CD4-positive, alpha-beta T cell (primary cell): ENCODE measurements at regions not wholly inside any gene's neighbourhood (a gene's known extent, or its start where the extent isn't known, plus 50 kb on each side); places are given as distances from the start of the nearest gene placed in this dataset.

Experiments
- ATAC-seq: fragments of 200-7000 bp; cut with Tn5 transposase; one replicate; pipeline ENCODE4 v1.10.0; 2022; ENCODE audit warnings: mild to moderate bottlenecking; ENCODE audit not compliant: poor library complexity
- CTCF ChIA-PET: fragments of 350-600 bp; sonication (Branson Sonifier 250); formaldehyde crosslinking; loops from one replicate; lab custom pipeline; 2021; ENCODE audit warnings: antibody characterized with exemption, inconsistent platforms; lab: Charles Lee
- POLR2A ChIA-PET: fragments of 350-600 bp; sonication (Branson Sonifier 250); formaldehyde crosslinking; loops from one replicate; lab custom pipeline; 2021; ENCODE audit warnings: antibody characterized with exemption, inconsistent platforms; lab: Charles Lee
- DNase-seq, 14 experiments: peaks; one replicate each; pipeline ENCODE4 v3.0.0-alpha.2; 2013 to 2020; ENCODE audit warnings: mixed read lengths in 2 of 14
- H3K27ac ChIP-seq, 2 donors: one replicate each; pipeline versions ENCODE4 v1.5.1 to v1.7.0; 2013; ENCODE audit warnings: low read length in 2 of 2, low read depth in 1 of 2, mild to moderate bottlenecking in 1 of 2
- H3K27me3 ChIP-seq, 2 experiments: 1 replicate in 1 of 2; 2 replicates in 1 of 2; pipeline versions ENCODE4 v1.6.1 to v1.7.0; 2013; ENCODE audit warnings: low read length in 2 of 2, control low read depth in 1 of 2, mild to moderate bottlenecking in 1 of 2, moderate library complexity in 1 of 2; ENCODE audit not compliant: insufficient read depth in 2 of 2, control insufficient read depth in 1 of 2
- H3K36me3 ChIP-seq: one replicate; pipeline ENCODE4 v1.6.1; 2013; ENCODE audit warnings: low read length, control low read depth; ENCODE audit not compliant: insufficient read depth
- H3K4me1 ChIP-seq: one replicate; pipeline ENCODE4 v1.6.1; 2013; ENCODE audit warnings: low read length, control low read depth; ENCODE audit not compliant: insufficient read depth
- H3K4me3 ChIP-seq: one replicate; pipeline ENCODE4 v1.5.1; 2013; ENCODE audit warnings: mild to moderate bottlenecking, low read length, moderate library complexity
- H3K9me3 ChIP-seq, 2 experiments: 1 replicate in 1 of 2; 2 replicates in 1 of 2; pipeline versions ENCODE4 v1.6.1 to v1.7.0; 2013; ENCODE audit warnings: low read length in 2 of 2, mild to moderate bottlenecking in 2 of 2, control low read depth in 1 of 2, moderate library complexity in 1 of 2; ENCODE audit not compliant: control insufficient read depth in 1 of 2, insufficient read depth in 1 of 2
- H3K27ac Mint-ChIP-seq: one replicate; pipeline ENCODE4 v1.8.0; 2020; ENCODE audit warnings: mixed read lengths
- H3K27me3 Mint-ChIP-seq: one replicate; pipeline ENCODE4 v1.8.0; 2021; ENCODE audit warnings: mixed read lengths
- H3K36me3 Mint-ChIP-seq: one replicate; pipeline ENCODE4 v1.8.0; 2021; ENCODE audit warnings: low read depth, mixed read lengths
- H3K4me1 Mint-ChIP-seq: one replicate; pipeline ENCODE4 v1.8.0; 2021; ENCODE audit warnings: low read depth, mixed read lengths
- H3K4me3 Mint-ChIP-seq: one replicate; pipeline ENCODE4 v1.8.0; 2020; ENCODE audit warnings: mild to moderate bottlenecking, mixed read lengths
- H3K9me3 Mint-ChIP-seq: one replicate; pipeline ENCODE4 v1.8.0; 2020; ENCODE audit warnings: mixed read lengths
- CTCF ChIP-seq: fragments of 200-600 bp; IDR thresholded peaks from one replicate; pipeline ENCODE4 v1.8.0; 2022; ENCODE audit warnings: antibody characterized with exemption, mild to moderate bottlenecking
- intact Hi-C, 2 experiments: fragments of 100-400 bp; cut with DNase I in 1 of 2; cut with micrococcal nuclease in 1 of 2; formaldehyde crosslinking; loops; one replicate each; pipeline versions ENCODE4 v1.15.1 to v1.9.0; 2023 to 2025; cut with DNase I, micrococcal nuclease

GRCh38 chr2:52145005-52145404 lies 1113.1 kb upstream of the NRXN1 start:
- Mint-ChIP-seq H3K4me3 (no peak overlapping the region), H3K36me3 (no peaks in the 10 kb centered on the region), H3K9me3 (peaks cover 3% of the 10 kb centered on the region), H3K4me1 (no peaks in the 10 kb centered on the region), H3K27ac (no peak overlapping the region), H3K27me3 (no peaks in the 10 kb centered on the region)
- ATAC-seq (no peak), DNase-seq (no peak)
- ChIA-PET POLR2A (no interaction called here), CTCF (no interaction called here)
- Histone ChIP-seq H3K27me3 (no peaks in the 10 kb centered on the region), H3K27ac (no peak overlapping the region), H3K9me3 (no peaks in the 10 kb centered on the region), H3K36me3 (no peaks in the 10 kb centered on the region), H3K4me3 (no peak overlapping the region), H3K4me1 (no peaks in the 10 kb centered on the region)
- TF ChIP-seq CTCF: no peak
- intact Hi-C loops: no loop called here

- H3K27me3 ChIP-seq: no peaks in the 10 kb centered on the region
- H3K27ac ChIP-seq: no peak overlapping the region
- no peaks in the 10 kb centered on the region for H3K27me3 Mint-ChIP-seq
- no peak overlapping the region for H3K4me3 ChIP-seq
- no peaks in the 10 kb centered on the region for H3K9me3 ChIP-seq
- no peak overlapping the region for H3K4me3 Mint-ChIP-seq
- no peaks in the 10 kb centered on the region for H3K36me3 ChIP-seq
- no peak for DNase-seq
- CTCF ChIA-PET: no interaction called here
- intact Hi-C loops: no loop called here
- H3K4me1 ChIP-seq: no peaks in the 10 kb centered on the region
- POLR2A ChIA-PET: no interaction called here
- ATAC-seq: no peak
- peaks cover 3% of the 10 kb centered on the region for H3K9me3 Mint-ChIP-seq
- no peaks in the 10 kb centered on the region for H3K4me1 Mint-ChIP-seq
- no peak for TF ChIP-seq CTCF
- no peak overlapping the region for H3K27ac Mint-ChIP-seq
- no peaks in the 10 kb centered on the region for H3K36me3 Mint-ChIP-seq
Observed at GRCh38 chr2:52144590-52144989, 1112.7 kb upstream of the NRXN1 start.

- H3K27me3 Mint-ChIP-seq: no peaks in the 10 kb centered on the region
- Histone ChIP-seq H3K27me3 (no peaks in the 10 kb centered on the region), H3K9me3 (peaks cover 0 to 3% of the 10 kb centered on the region in 2 experiments), H3K4me3 (no peak overlapping the region), H3K4me1 (no peaks in the 10 kb centered on the region), H3K27ac (no peak overlapping the region), H3K36me3 (no peaks in the 10 kb centered on the region)
- no peaks in the 10 kb centered on the region for H3K4me1 Mint-ChIP-seq
- peaks cover 6% of the 10 kb centered on the region for H3K9me3 Mint-ChIP-seq
- ChIA-PET CTCF (no interaction called here), POLR2A (no interaction called here)
- ATAC-seq: no peak
- no peak overlapping the region for H3K27ac Mint-ChIP-seq
- H3K36me3 Mint-ChIP-seq: no peaks in the 10 kb centered on the region
- TF ChIP-seq CTCF: no peak
- DNase-seq: no peak
- intact Hi-C loops: no loop called here
- no peak overlapping the region for H3K4me3 Mint-ChIP-seq
Observed at GRCh38 chr2:52141076-52141475, 1109.1 kb upstream of the NRXN1 start.
